ENCODE measurements at regions not wholly inside any gene's neighbourhood (a gene's known extent, or its start where the extent isn't known, plus 50 kb on each side); places are given as distances from the start of the nearest gene placed in this dataset.

- intact Hi-C loops (cut with micrococcal nuclease) = no loop called here
- Mint-ChIP-seq H3K4me3 (no peak overlapping the region), H3K27ac (no peak overlapping the region), H3K4me1 (no peaks in the 10 kb centered on the region), H3K27me3 (no peaks in the 10 kb centered on the region), H3K9me3 (ENCODE audit: insufficient read depth) (no peaks in the 10 kb centered on the region)
- TF ChIP-seq, protein P1, sequence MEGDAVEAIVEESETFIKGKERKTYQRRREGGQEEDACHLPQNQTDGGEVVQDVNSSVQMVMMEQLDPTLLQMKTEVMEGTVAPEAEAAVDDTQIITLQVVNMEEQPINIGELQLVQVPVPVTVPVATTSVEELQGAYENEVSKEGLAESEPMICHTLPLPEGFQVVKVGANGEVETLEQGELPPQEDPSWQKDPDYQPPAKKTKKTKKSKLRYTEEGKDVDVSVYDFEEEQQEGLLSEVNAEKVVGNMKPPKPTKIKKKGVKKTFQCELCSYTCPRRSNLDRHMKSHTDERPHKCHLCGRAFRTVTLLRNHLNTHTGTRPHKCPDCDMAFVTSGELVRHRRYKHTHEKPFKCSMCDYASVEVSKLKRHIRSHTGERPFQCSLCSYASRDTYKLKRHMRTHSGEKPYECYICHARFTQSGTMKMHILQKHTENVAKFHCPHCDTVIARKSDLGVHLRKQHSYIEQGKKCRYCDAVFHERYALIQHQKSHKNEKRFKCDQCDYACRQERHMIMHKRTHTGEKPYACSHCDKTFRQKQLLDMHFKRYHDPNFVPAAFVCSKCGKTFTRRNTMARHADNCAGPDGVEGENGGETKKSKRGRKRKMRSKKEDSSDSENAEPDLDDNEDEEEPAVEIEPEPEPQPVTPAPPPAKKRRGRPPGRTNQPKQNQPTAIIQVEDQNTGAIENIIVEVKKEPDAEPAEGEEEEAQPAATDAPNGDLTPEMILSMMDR (IDR thresholded peaks at IDR 0.05) = no peak
- no peak for TF ChIP-seq EZH2 (IDR thresholded peaks at IDR 0.05; ENCODE audit: borderline replicate concordance, insufficient read depth, low read depth, low read length, poor library complexity, severe bottlenecking)
- Histone ChIP-seq H3K27me3 (replicated peaks in 1 of 4; ENCODE audit: control extremely low read depth in 1 of 4, control insufficient read depth in 3 of 4, insufficient read depth in 4 of 4, low read length in 3 of 4) (peaks cover 0 to 3% (median 0%) of the 10 kb centered on the region in 4 experiments), H3K36me3 (replicated peaks in 1 of 2; ENCODE audit: control extremely low read depth in 1 of 2, control insufficient read depth in 1 of 2, extremely low read depth in 1 of 2, insufficient read depth in 2 of 2, low read length in 1 of 2) (no peaks in the 10 kb centered on the region), H3K9ac (ENCODE audit: low read length) (no peak overlapping the region), H3K79me2 (ENCODE audit: control insufficient read depth, insufficient read depth, low read length) (no peaks in the 10 kb centered on the region), H2AFZ (ENCODE audit: insufficient read depth, low read depth, low read length, poor library complexity, severe bottlenecking) (no peak overlapping the region), H3K4me2 (replicated peaks; ENCODE audit: low read depth, low read length, poor library complexity, severe bottlenecking) (no peak overlapping the region), H3K4me1 (ENCODE audit: control insufficient read depth in 2 of 2, insufficient read depth in 2 of 2, low read length in 2 of 2) (no peaks in the 10 kb centered on the region), H3K27ac (ENCODE audit: low read length in 2 of 2) (no peak overlapping the region), H3K9me3 (ENCODE audit: control extremely low read depth in 1 of 3, control insufficient read depth in 2 of 3, insufficient read depth in 1 of 3, low read length in 2 of 3) (peaks cover 0 to 6% (median 0%) of the 10 kb centered on the region in 3 donors), H4K20me1 (ENCODE audit: control insufficient read depth, insufficient read depth, low read length, poor library complexity, severe bottlenecking) (no peaks in the 10 kb centered on the region), H3K4me3 (ENCODE audit: control extremely low read depth in 1 of 5, extremely low read depth in 1 of 5, insufficient read depth in 1 of 5, low read depth in 2 of 5, low read length in 4 of 5) (no peak overlapping the region)
- WGBS (ENCODE audit: insufficient coverage) = 60% methylated on average over 1 of the region's 5 CpGs
- ATAC-seq (ENCODE audit: low read depth) (no peak), DNase-seq (no peak)
- ChIA-PET CTCF (no interaction called here), POLR2A (no interaction called here)
Observed at GRCh38 chr2:16023506-16024360, 83.4 kb downstream of the MYCN start.

DNA sequence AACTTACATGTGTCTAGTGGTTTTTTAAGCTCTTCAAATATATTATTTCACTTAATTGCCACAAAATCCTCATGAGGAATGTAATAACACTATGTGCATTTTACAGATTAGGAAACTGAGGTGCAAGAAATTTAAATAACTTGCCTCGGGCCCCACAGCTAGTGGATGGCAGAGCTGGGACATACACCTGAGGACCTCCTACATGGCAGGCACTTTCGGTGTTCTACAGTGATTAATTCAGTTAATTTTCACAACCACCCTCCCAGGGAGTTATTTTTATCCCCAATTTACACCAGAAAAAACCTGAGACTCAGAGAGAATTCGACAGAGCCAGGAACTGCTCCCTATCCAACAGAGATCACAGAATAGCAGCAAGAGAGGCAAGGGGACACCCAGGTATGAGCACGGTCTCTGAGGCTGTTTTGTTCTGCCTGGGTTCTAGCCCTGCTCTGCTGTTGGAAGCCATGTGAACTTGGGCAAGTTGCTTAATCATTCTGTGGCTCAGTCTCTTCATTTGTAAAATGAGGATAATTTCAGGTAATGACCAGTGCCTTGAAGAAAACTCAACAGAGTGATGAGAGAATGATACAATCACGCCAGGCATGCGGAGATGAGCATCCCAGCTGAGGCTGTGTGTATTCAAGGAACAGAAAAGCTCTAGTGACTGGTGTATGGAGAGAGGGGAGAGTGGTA is 82.3 kb downstream of the MYCN start:
- Histone ChIP-seq H3K9me3 (ENCODE audit: control extremely low read depth in 1 of 3, control insufficient read depth in 2 of 3, insufficient read depth in 1 of 3, low read length in 2 of 3) (peaks cover 0 to 9% (median 0%) of the 10 kb centered on the region in 3 donors), H3K36me3 (replicated peaks in 1 of 2; ENCODE audit: control extremely low read depth in 1 of 2, control insufficient read depth in 1 of 2, extremely low read depth in 1 of 2, insufficient read depth in 2 of 2, low read length in 1 of 2) (no peaks in the 10 kb centered on the region), H3K4me2 (replicated peaks; ENCODE audit: low read depth, low read length, poor library complexity, severe bottlenecking) (no peak overlapping the region), H3K27ac (ENCODE audit: low read length in 2 of 2) (no peak overlapping the region), H3K4me3 (ENCODE audit: control extremely low read depth in 1 of 5, extremely low read depth in 1 of 5, insufficient read depth in 1 of 5, low read depth in 2 of 5, low read length in 4 of 5) (no peak overlapping the region), H2AFZ (ENCODE audit: insufficient read depth, low read depth, low read length, poor library complexity, severe bottlenecking) (no peak overlapping the region), H3K4me1 (ENCODE audit: control insufficient read depth in 2 of 2, insufficient read depth in 2 of 2, low read length in 2 of 2) (no peaks in the 10 kb centered on the region), H3K79me2 (ENCODE audit: control insufficient read depth, insufficient read depth, low read length) (no peaks in the 10 kb centered on the region), H3K9ac (ENCODE audit: low read length) (no peak overlapping the region), H4K20me1 (ENCODE audit: control insufficient read depth, insufficient read depth, low read length, poor library complexity, severe bottlenecking) (no peaks in the 10 kb centered on the region), H3K27me3 (replicated peaks in 1 of 4; ENCODE audit: control extremely low read depth in 1 of 4, control insufficient read depth in 3 of 4, insufficient read depth in 4 of 4, low read length in 3 of 4) (peaks cover 0 to 3% (median 0%) of the 10 kb centered on the region in 4 experiments)
- no peaks in the 10 kb centered on the region for H3K9me3 Mint-ChIP-seq (ENCODE audit: insufficient read depth)
- H3K27ac Mint-ChIP-seq = no peak overlapping the region
- H3K4me3 Mint-ChIP-seq = no peak overlapping the region
- ATAC-seq (ENCODE audit: low read depth) = no peak
- DNase-seq = no peak
- WGBS (ENCODE audit: insufficient coverage) = 90% methylated on average over 5 of the region's 6 CpGs
- intact Hi-C loops (cut with micrococcal nuclease) = no loop called here
- TF ChIP-seq, protein P1 (IDR thresholded peaks at IDR 0.05) = no peak
- TF ChIP-seq EZH2 (IDR thresholded peaks at IDR 0.05; ENCODE audit: borderline replicate concordance, insufficient read depth, low read depth, low read length, poor library complexity, severe bottlenecking) = no peak
- ChIA-PET CTCF (no interaction called here), POLR2A (no interaction called here)
- no peaks in the 10 kb centered on the region for H3K4me1 Mint-ChIP-seq
- H3K27me3 Mint-ChIP-seq = no peaks in the 10 kb centered on the region

Measured in B cell (primary cell).